ENCODE measurements at regions not wholly inside any gene's neighbourhood (a gene's known extent, or its start where the extent isn't known, plus 50 kb on each side); places are given as distances from the start of the nearest gene placed in this dataset.

- TF ChIP-seq POLR2A (IDR thresholded peaks at IDR 0.05) (no peak), CTCF (IDR thresholded peaks at IDR 0.05) (no peak)
These were observed 72.7 kb upstream of the CORO2B start for GRCh38 chr15:68506071-68506470.
